ENCODE measurements at regions not wholly inside any gene's neighbourhood (a gene's known extent, or its start where the extent isn't known, plus 50 kb on each side); places are given as distances from the start of the nearest gene placed in this dataset.

DNA sequence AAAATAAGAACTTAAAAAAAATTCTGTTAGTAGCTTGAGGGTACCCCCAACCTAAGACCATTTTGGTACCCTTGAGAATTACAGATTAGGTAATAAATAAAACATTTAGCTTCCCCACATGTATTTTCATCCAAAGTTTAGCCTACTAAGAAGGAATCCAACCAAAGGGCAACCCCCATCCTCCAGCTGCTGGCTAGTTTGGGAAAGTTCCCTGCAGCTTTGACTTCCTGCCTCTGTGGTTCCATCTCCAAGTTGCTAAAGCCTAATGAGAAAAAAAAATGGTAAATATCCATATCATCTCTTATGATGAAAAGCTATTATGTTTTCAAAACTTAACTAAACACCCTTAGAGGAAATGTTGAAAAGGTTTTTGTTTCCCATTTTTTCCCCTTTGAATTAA is 547.2 kb downstream of the ANKRD7 start:
- TF ChIP-seq EZH2 (IDR thresholded peaks at IDR 0.05; ENCODE audit: borderline replicate concordance, low read depth, low read length, severe bottlenecking) = no peak
- TF ChIP-seq, protein P1, sequence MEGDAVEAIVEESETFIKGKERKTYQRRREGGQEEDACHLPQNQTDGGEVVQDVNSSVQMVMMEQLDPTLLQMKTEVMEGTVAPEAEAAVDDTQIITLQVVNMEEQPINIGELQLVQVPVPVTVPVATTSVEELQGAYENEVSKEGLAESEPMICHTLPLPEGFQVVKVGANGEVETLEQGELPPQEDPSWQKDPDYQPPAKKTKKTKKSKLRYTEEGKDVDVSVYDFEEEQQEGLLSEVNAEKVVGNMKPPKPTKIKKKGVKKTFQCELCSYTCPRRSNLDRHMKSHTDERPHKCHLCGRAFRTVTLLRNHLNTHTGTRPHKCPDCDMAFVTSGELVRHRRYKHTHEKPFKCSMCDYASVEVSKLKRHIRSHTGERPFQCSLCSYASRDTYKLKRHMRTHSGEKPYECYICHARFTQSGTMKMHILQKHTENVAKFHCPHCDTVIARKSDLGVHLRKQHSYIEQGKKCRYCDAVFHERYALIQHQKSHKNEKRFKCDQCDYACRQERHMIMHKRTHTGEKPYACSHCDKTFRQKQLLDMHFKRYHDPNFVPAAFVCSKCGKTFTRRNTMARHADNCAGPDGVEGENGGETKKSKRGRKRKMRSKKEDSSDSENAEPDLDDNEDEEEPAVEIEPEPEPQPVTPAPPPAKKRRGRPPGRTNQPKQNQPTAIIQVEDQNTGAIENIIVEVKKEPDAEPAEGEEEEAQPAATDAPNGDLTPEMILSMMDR (IDR thresholded peaks at IDR 0.05; ENCODE audit: borderline replicate concordance, extremely low read depth, low read length, poor library complexity, severe bottlenecking) = no peak

Data from DND-41 (cell line).